Mesendoderm (in vitro differentiated cells): ENCODE measurements at regions not wholly inside any gene's neighbourhood (a gene's known extent, or its start where the extent isn't known, plus 50 kb on each side); places are given as distances from the start of the nearest gene placed in this dataset.
"Not testable (repeated sequence)": the region's sequence is repeated elsewhere in the genome, so short reads cannot be mapped to it uniquely, and the experiment has no call there.

Source experiments
- DNase-seq: peaks from one replicate; pipeline ENCODE4 v3.0.0; 2013
- H2AK5ac ChIP-seq: 2 replicates; pipeline ENCODE4 v1.6.1; 2013; ENCODE audit warnings: low read length, inconsistent platforms
- H2BK120ac ChIP-seq: 2 replicates; pipeline ENCODE4 v1.6.1; 2013; ENCODE audit warnings: low read depth, mild to moderate bottlenecking, low read length, moderate library complexity, mixed read lengths
- H2BK15ac ChIP-seq: replicated peaks from 2 replicates; pipeline ENCODE4 v1.6.1; 2013; ENCODE audit warnings: low read depth, mild to moderate bottlenecking, moderate library complexity
- H2BK5ac ChIP-seq: 2 replicates; pipeline ENCODE4 v1.6.1; 2013; ENCODE audit warnings: low read length, inconsistent platforms
- H3K18ac ChIP-seq: 2 replicates; pipeline ENCODE4 v1.6.1; 2013; ENCODE audit warnings: mild to moderate bottlenecking, low read length, mixed read lengths
- H3K23ac ChIP-seq: one replicate; pipeline ENCODE4 v1.6.1; 2013; ENCODE audit warnings: low read length
- H3K27ac ChIP-seq: 2 replicates; pipeline ENCODE4 v1.5.1; 2013; ENCODE audit warnings: low read depth, mild to moderate bottlenecking, inconsistent platforms, low read length, moderate library complexity
- H3K27me3 ChIP-seq: 2 replicates; pipeline ENCODE4 v1.6.1; 2013; ENCODE audit warnings: low read length, control low read depth, mild to moderate bottlenecking, inconsistent platforms; ENCODE audit not compliant: insufficient read depth, poor library complexity
- H3K36me3 ChIP-seq: 2 replicates; pipeline ENCODE4 v1.6.1; 2013; ENCODE audit warnings: low read length, inconsistent platforms; ENCODE audit not compliant: control insufficient read depth, insufficient read depth
- H3K4ac ChIP-seq: one replicate; pipeline ENCODE4 v1.6.1; 2013; ENCODE audit warnings: low read depth, mild to moderate bottlenecking, low read length, moderate library complexity
- H3K4me1 ChIP-seq: 2 replicates; pipeline ENCODE4 v1.6.1; 2013; ENCODE audit warnings: low read depth, low read length, inconsistent platforms; ENCODE audit not compliant: control insufficient read depth
- H3K4me2 ChIP-seq: 2 replicates; pipeline ENCODE4 v1.6.1; 2013; ENCODE audit warnings: low read length
- H3K4me3 ChIP-seq: 2 replicates; pipeline ENCODE4 v1.5.1; 2013; ENCODE audit warnings: mild to moderate bottlenecking, low read length
- H3K56ac ChIP-seq: one replicate; pipeline ENCODE4 v1.6.1; 2013; ENCODE audit warnings: low read length
- H3K79me1 ChIP-seq: 2 replicates; pipeline ENCODE4 v1.6.1; 2013; ENCODE audit warnings: low read length, inconsistent platforms
- H3K79me2 ChIP-seq: 2 replicates; pipeline ENCODE4 v1.6.1; 2013; ENCODE audit warnings: mild to moderate bottlenecking, low read length; ENCODE audit not compliant: control insufficient read depth, insufficient read depth
- H3K9ac ChIP-seq: 2 replicates; pipeline ENCODE4 v1.6.1; 2013; ENCODE audit warnings: low read length, inconsistent platforms
- H4K5ac ChIP-seq: one replicate; pipeline ENCODE4 v1.6.1; 2013; ENCODE audit warnings: low read length
- H4K8ac ChIP-seq: one replicate; pipeline ENCODE4 v1.6.1; 2013; ENCODE audit warnings: low read depth, mild to moderate bottlenecking, control low read depth, low read length, moderate library complexity
- WGBS: extraction: QIAGEN DNeasy Blood & Tissue Kit; methylation state at CpG from one replicate; pipeline ENCODE4 v1.1.7; 2013; ENCODE audit warnings: low lambda C conversion rate, missing lambda C conversion rate; ENCODE audit not compliant: insufficient coverage; ENCODE audit errors: extremely low coverage; 5-methylcytosine and 5-hydroxymethylcytosine counted together

GRCh38 chrX:45800746-45801453 is 600.2 kb upstream of the DIPK2B start:
- not testable (repeated sequence) for H3K9ac ChIP-seq, H3K56ac ChIP-seq, H2BK120ac ChIP-seq, H3K27me3 ChIP-seq, H3K23ac ChIP-seq, H2BK5ac ChIP-seq, H2AK5ac ChIP-seq, H3K4me3 ChIP-seq, H3K4me1 ChIP-seq, H3K18ac ChIP-seq, H3K4ac ChIP-seq, H3K27ac ChIP-seq, H2BK15ac ChIP-seq, H3K36me3 ChIP-seq, H4K8ac ChIP-seq, H3K4me2 ChIP-seq, DNase-seq, H4K5ac ChIP-seq, H3K79me1 ChIP-seq
- H3K79me2 ChIP-seq, result peaks cover 28% of the 10 kb centered on the region
- WGBS, result no CpG with 5 or more reads among the region's 16 CpGs

GRCh38 chrX:45799576-45799975 is 598.9 kb upstream of the DIPK2B start:
- H2BK15ac ChIP-seq, result no peak overlapping the region
- no peaks in the 10 kb centered on the region for H3K79me1 ChIP-seq
- H3K4ac ChIP-seq, result no peak overlapping the region
- no peak overlapping the region for H2BK120ac ChIP-seq
- no peak overlapping the region for H4K8ac ChIP-seq
- H3K79me2 ChIP-seq, result peaks cover 26% of the 10 kb centered on the region
- H2AK5ac ChIP-seq, result no peak overlapping the region
- H3K36me3 ChIP-seq, result no peaks in the 10 kb centered on the region
- no peak overlapping the region for H3K18ac ChIP-seq
- no peak overlapping the region for H4K5ac ChIP-seq
- H3K4me3 ChIP-seq, result no peak overlapping the region
- no peak overlapping the region for H2BK5ac ChIP-seq
- H3K4me2 ChIP-seq, result no peak overlapping the region
- H3K27ac ChIP-seq, result no peak overlapping the region
- no peak overlapping the region for H3K56ac ChIP-seq
- no CpG with 5 or more reads among the region's 6 CpGs for WGBS
- no peaks in the 10 kb centered on the region for H3K4me1 ChIP-seq
- no peak for DNase-seq
- no peaks in the 10 kb centered on the region for H3K27me3 ChIP-seq
- no peak overlapping the region for H3K23ac ChIP-seq
- H3K9ac ChIP-seq, result no peak overlapping the region

- no peak overlapping the region for H3K23ac ChIP-seq
- H3K4ac ChIP-seq, result no peak overlapping the region
- H4K5ac ChIP-seq, result no peak overlapping the region
- no peak overlapping the region for H2BK5ac ChIP-seq
- no peak for DNase-seq
- H2AK5ac ChIP-seq, result no peak overlapping the region
- no peak overlapping the region for H3K4me2 ChIP-seq
- no peak overlapping the region for H3K9ac ChIP-seq
- no peaks in the 10 kb centered on the region for H3K4me1 ChIP-seq
- H2BK120ac ChIP-seq, result no peak overlapping the region
- no peak overlapping the region for H3K27ac ChIP-seq
- H3K79me1 ChIP-seq, result no peaks in the 10 kb centered on the region
- H3K18ac ChIP-seq, result no peak overlapping the region
- no peak overlapping the region for H4K8ac ChIP-seq
- no peak overlapping the region for H3K56ac ChIP-seq
- H3K4me3 ChIP-seq, result no peak overlapping the region
- H3K36me3 ChIP-seq, result no peaks in the 10 kb centered on the region
- H3K27me3 ChIP-seq, result no peaks in the 10 kb centered on the region
- no peak overlapping the region for H2BK15ac ChIP-seq
- H3K79me2 ChIP-seq, result peaks cover 30% of the 10 kb centered on the region
These were observed 594.9 kb upstream of the DIPK2B start for GRCh38 chrX:45795546-45795945.

GRCh38 chrX:45794995-45795337 is 594.3 kb upstream of the DIPK2B start:
- no peaks in the 10 kb centered on the region for H3K4me1 ChIP-seq

GRCh38 chrX:45794323-45794994 is 593.8 kb upstream of the DIPK2B start:
- no peak overlapping the region for H3K4me3 ChIP-seq
- H3K27me3 ChIP-seq, result no peaks in the 10 kb centered on the region
- no peak overlapping the region for H3K56ac ChIP-seq
- no peak overlapping the region for H2BK120ac ChIP-seq
- H2BK5ac ChIP-seq, result no peak overlapping the region
- WGBS, result no CpG with 5 or more reads among the region's 2 CpGs
- H4K8ac ChIP-seq, result no peak overlapping the region
- no peak overlapping the region for H3K4me2 ChIP-seq
- no peak overlapping the region for H3K27ac ChIP-seq
- H3K23ac ChIP-seq, result no peak overlapping the region
- H3K4me1 ChIP-seq, result no peaks in the 10 kb centered on the region
- no peak overlapping the region for H2AK5ac ChIP-seq
- H3K9ac ChIP-seq, result no peak overlapping the region
- H3K79me2 ChIP-seq, result peaks cover 32% of the 10 kb centered on the region
- no peak overlapping the region for H4K5ac ChIP-seq
- H3K18ac ChIP-seq, result no peak overlapping the region
- H3K4ac ChIP-seq, result no peak overlapping the region
- H3K36me3 ChIP-seq, result no peaks in the 10 kb centered on the region
- no peak overlapping the region for H2BK15ac ChIP-seq
- DNase-seq, result no peak
- no peaks in the 10 kb centered on the region for H3K79me1 ChIP-seq

More at GRCh38 chrX:45794995-45795337, 594.3 kb upstream of the DIPK2B start:
- H4K5ac ChIP-seq, result no peak overlapping the region
- no peak overlapping the region for H3K27ac ChIP-seq
- H2AK5ac ChIP-seq, result no peak overlapping the region
- H3K9ac ChIP-seq, result no peak overlapping the region
- H3K27me3 ChIP-seq, result no peaks in the 10 kb centered on the region
- H4K8ac ChIP-seq, result no peak overlapping the region
- no peak overlapping the region for H3K4me3 ChIP-seq
- H3K56ac ChIP-seq, result no peak overlapping the region
- no peaks in the 10 kb centered on the region for H3K79me1 ChIP-seq
- no peak overlapping the region for H2BK120ac ChIP-seq
- H3K36me3 ChIP-seq, result no peaks in the 10 kb centered on the region
- no peak overlapping the region for H2BK5ac ChIP-seq
- no peak overlapping the region for H3K18ac ChIP-seq
- H3K4me2 ChIP-seq, result no peak overlapping the region
- H3K4ac ChIP-seq, result no peak overlapping the region
- WGBS, result no CpG with 5 or more reads among the region's 1 CpG
- DNase-seq, result no peak
- peaks cover 33% of the 10 kb centered on the region for H3K79me2 ChIP-seq
- no peak overlapping the region for H2BK15ac ChIP-seq
- no peak overlapping the region for H3K23ac ChIP-seq

- Histone ChIP-seq H2BK15ac (no peak overlapping the region), H3K79me2 (peaks cover 27% of the 10 kb centered on the region)
- DNase-seq, result peak; percentile 69
These were observed 588.3 kb upstream of the DIPK2B start for GRCh38 chrX:45788941-45789348.

More at GRCh38 chrX:45788941-45789348, 588.3 kb upstream of the DIPK2B start:
- H2BK120ac ChIP-seq, result no peak overlapping the region
- no peak overlapping the region for H4K5ac ChIP-seq
- H4K8ac ChIP-seq, result no peak overlapping the region
- no peak overlapping the region for H3K27ac ChIP-seq
- no peak overlapping the region for H3K4ac ChIP-seq
- no CpG with 5 or more reads among the region's 8 CpGs for WGBS
- H3K4me2 ChIP-seq, result no peak overlapping the region
- H3K56ac ChIP-seq, result peak overlapping the region; percentile 25
- H3K18ac ChIP-seq, result no peak overlapping the region
- no peak overlapping the region for H3K9ac ChIP-seq
- no peaks in the 10 kb centered on the region for H3K4me1 ChIP-seq
- no peak overlapping the region for H3K23ac ChIP-seq
- H2BK5ac ChIP-seq, result no peak overlapping the region
- no peaks in the 10 kb centered on the region for H3K27me3 ChIP-seq
- H3K36me3 ChIP-seq, result no peaks in the 10 kb centered on the region
- H2AK5ac ChIP-seq, result no peak overlapping the region
- H3K4me3 ChIP-seq, result no peak overlapping the region
- H3K79me1 ChIP-seq, result no peaks in the 10 kb centered on the region
